Activated CD4-positive, alpha-beta T cell treated with anti-CD3 and anti-CD28 coated beads for 36 hours (primary cell): ENCODE measurements at regions not wholly inside any gene's neighbourhood (a gene's known extent, or its start where the extent isn't known, plus 50 kb on each side); places are given as distances from the start of the nearest gene placed in this dataset.
A peak's percentile ranks its signal among the peaks of the same experiment; 100 is the strongest.
"Not testable (repeated sequence)": the region's sequence is repeated elsewhere in the genome, so short reads cannot be mapped to it uniquely, and the experiment has no call there.

Experiments used
- ATAC-seq: fragments of 200-7000 bp; cut with Tn5 transposase; one replicate; pipeline ENCODE4 v1.10.0; 2021; ENCODE audit warnings: mild to moderate bottlenecking, moderate library complexity
- CTCF ChIA-PET: fragments of 350-600 bp; sonication (Branson Sonifier 250); formaldehyde crosslinking; loops from one replicate; lab custom pipeline; 2021; ENCODE audit warnings: antibody characterized with exemption; lab: Charles Lee
- POLR2A ChIA-PET: fragments of 350-600 bp; sonication (Branson Sonifier 250); formaldehyde crosslinking; loops from one replicate; lab custom pipeline; 2021; ENCODE audit warnings: antibody characterized with exemption, inconsistent platforms; lab: Charles Lee
- DNase-seq: peaks from one replicate; pipeline ENCODE4 v3.0.0-alpha.2; 2020
- H3K27ac Mint-ChIP-seq: one replicate; pipeline ENCODE4 v1.8.0; 2021; ENCODE audit warnings: mixed read lengths
- H3K27me3 Mint-ChIP-seq: one replicate; pipeline ENCODE4 v1.8.0; 2021; ENCODE audit warnings: mixed read lengths
- H3K36me3 Mint-ChIP-seq: one replicate; pipeline ENCODE4 v1.8.0; 2021; ENCODE audit warnings: low read depth, mixed read lengths
- H3K4me1 Mint-ChIP-seq: one replicate; pipeline ENCODE4 v1.8.0; 2021; ENCODE audit warnings: mixed read lengths
- H3K4me3 Mint-ChIP-seq: one replicate; pipeline ENCODE4 v1.8.0; 2021; ENCODE audit warnings: mild to moderate bottlenecking, moderate library complexity, mixed read lengths
- H3K9me3 Mint-ChIP-seq: one replicate; pipeline ENCODE4 v1.8.0; 2021; ENCODE audit warnings: low read depth, mixed read lengths
- intact Hi-C, 2 experiments: fragments of 100-400 bp; cut with DNase I in 1 of 2; cut with micrococcal nuclease in 1 of 2; formaldehyde crosslinking; loops; one replicate each; pipeline versions ENCODE4 v1.14.2 to v1.15.1; 2022 to 2024; cut with DNase I, micrococcal nuclease

- H3K27ac Mint-ChIP-seq, H3K9me3 Mint-ChIP-seq, ATAC-seq, DNase-seq, H3K4me1 Mint-ChIP-seq, H3K36me3 Mint-ChIP-seq, H3K27me3 Mint-ChIP-seq, CTCF ChIA-PET, H3K4me3 Mint-ChIP-seq, POLR2A ChIA-PET, intact Hi-C loops: not testable (repeated sequence)
These were observed 5452.7 kb upstream of the TPTE start for GRCh38 chr21:5068649-5069048.

GRCh38 chr21:5071180-5071579 is 5450.2 kb upstream of the TPTE start:
- H3K9me3 Mint-ChIP-seq, H3K4me1 Mint-ChIP-seq, H3K27me3 Mint-ChIP-seq, DNase-seq, H3K27ac Mint-ChIP-seq, H3K4me3 Mint-ChIP-seq, intact Hi-C loops, H3K36me3 Mint-ChIP-seq, CTCF ChIA-PET, POLR2A ChIA-PET, ATAC-seq: not testable (repeated sequence)

GRCh38 chr21:5076854-5077253 is 5444.5 kb upstream of the TPTE start:
- POLR2A ChIA-PET, H3K4me3 Mint-ChIP-seq, H3K27me3 Mint-ChIP-seq, H3K9me3 Mint-ChIP-seq, H3K36me3 Mint-ChIP-seq, ATAC-seq, DNase-seq, CTCF ChIA-PET, H3K27ac Mint-ChIP-seq, H3K4me1 Mint-ChIP-seq, intact Hi-C loops: not testable (repeated sequence)

DNA sequence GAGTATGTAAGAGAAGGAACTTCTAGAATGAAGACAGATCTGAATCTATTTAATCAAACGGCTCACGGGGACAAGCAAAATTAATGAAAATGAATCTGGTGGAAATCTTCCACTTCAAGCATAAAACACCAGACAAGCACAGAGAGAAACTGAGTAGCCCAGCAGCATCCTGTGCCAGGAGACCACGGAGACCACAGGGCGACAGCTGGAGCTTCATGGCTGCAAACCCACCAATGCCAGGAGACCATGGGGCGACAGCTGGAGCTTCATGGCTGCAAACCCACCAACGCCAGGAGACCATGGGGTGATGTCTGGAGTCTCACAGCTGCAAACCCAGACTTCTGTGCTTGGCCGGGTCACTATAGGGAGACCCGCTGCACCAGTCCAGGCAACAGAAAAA is 5442.0 kb upstream of the TPTE start:
- intact Hi-C loops, H3K9me3 Mint-ChIP-seq, H3K4me3 Mint-ChIP-seq, H3K27ac Mint-ChIP-seq, POLR2A ChIA-PET, ATAC-seq, H3K4me1 Mint-ChIP-seq, H3K36me3 Mint-ChIP-seq, DNase-seq, CTCF ChIA-PET, H3K27me3 Mint-ChIP-seq: not testable (repeated sequence)

- CTCF ChIA-PET, ATAC-seq, POLR2A ChIA-PET, H3K4me3 Mint-ChIP-seq, intact Hi-C loops, H3K9me3 Mint-ChIP-seq, H3K27ac Mint-ChIP-seq, H3K27me3 Mint-ChIP-seq, H3K4me1 Mint-ChIP-seq, DNase-seq, H3K36me3 Mint-ChIP-seq: not testable (repeated sequence)
These were observed 5441.4 kb upstream of the TPTE start for GRCh38 chr21:5080015-5080414.

- CTCF ChIA-PET, ATAC-seq, H3K4me3 Mint-ChIP-seq, H3K36me3 Mint-ChIP-seq, H3K4me1 Mint-ChIP-seq, intact Hi-C loops, POLR2A ChIA-PET, DNase-seq, H3K27ac Mint-ChIP-seq, H3K27me3 Mint-ChIP-seq, H3K9me3 Mint-ChIP-seq: not testable (repeated sequence)
These were observed 5437.1 kb upstream of the TPTE start for GRCh38 chr21:5084246-5084645.

GRCh38 chr21:5085456-5085855 is 5435.9 kb upstream of the TPTE start:
- H3K27me3 Mint-ChIP-seq, H3K36me3 Mint-ChIP-seq, ATAC-seq, intact Hi-C loops, CTCF ChIA-PET, DNase-seq, H3K4me3 Mint-ChIP-seq, H3K9me3 Mint-ChIP-seq, H3K27ac Mint-ChIP-seq, POLR2A ChIA-PET, H3K4me1 Mint-ChIP-seq: not testable (repeated sequence)

DNA sequence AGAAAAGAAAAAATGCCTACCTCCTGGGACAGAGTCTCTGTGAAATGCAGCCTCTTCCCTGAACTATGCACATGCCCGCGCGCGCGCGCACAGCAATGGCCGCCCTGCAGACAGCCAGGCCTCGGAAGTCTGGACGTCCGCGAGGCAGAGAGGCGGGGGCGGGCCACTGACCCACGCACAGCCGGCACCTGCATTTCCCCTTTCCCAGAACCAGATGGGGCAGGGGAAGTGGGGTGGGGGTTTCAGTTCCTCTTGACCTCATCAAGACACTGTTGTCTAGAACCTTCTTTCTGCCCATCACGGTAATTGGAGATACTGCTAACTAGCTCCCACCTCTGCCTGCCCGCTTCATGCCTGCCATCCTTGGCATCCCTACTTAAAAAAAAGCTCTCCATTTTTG is 5435.0 kb upstream of the TPTE start:
- H3K27me3 Mint-ChIP-seq, H3K9me3 Mint-ChIP-seq, intact Hi-C loops, H3K4me3 Mint-ChIP-seq, H3K4me1 Mint-ChIP-seq, CTCF ChIA-PET, H3K27ac Mint-ChIP-seq, H3K36me3 Mint-ChIP-seq, DNase-seq, POLR2A ChIA-PET, ATAC-seq: not testable (repeated sequence)

- CTCF ChIA-PET, H3K9me3 Mint-ChIP-seq, DNase-seq, intact Hi-C loops, H3K27me3 Mint-ChIP-seq, H3K4me1 Mint-ChIP-seq, H3K4me3 Mint-ChIP-seq, H3K36me3 Mint-ChIP-seq, H3K27ac Mint-ChIP-seq, POLR2A ChIA-PET: not testable (repeated sequence)
- peak; percentile 60 for ATAC-seq
These were observed 5432.6 kb upstream of the TPTE start for GRCh38 chr21:5088820-5089219.

DNA sequence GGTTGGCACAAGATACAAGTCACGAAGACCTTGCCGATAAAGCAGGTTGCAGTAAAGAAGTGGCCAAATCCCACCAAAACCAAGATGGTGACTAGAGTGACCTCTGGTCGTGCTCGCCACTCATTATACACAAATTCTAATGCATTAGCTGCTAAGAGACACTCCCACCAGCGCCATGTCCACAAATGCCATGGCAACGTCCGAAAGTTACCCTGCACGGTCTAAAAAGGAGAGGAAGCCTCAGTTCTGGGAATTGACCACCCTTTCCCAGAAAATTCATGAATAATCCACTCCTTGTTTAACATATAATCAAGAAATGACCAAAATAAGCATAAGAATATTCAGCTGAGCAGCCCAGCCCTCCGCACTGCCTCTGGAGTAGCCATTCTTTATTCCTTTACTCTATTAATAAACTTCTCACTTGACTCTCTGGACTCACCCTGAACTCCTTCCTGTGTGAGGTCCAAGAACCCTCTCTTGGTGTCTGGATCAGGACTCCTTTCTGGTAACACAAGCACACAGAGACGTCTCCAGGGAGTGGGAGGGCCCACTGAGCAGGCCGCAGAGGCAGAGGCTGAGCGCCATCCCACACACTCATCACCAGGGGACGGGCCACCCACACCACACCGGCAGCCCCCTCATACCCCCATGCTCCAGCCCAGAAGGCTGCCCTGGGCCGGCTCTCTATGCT is 5431.8 kb upstream of the TPTE start:
- CTCF ChIA-PET, H3K27me3 Mint-ChIP-seq, intact Hi-C loops, POLR2A ChIA-PET, ATAC-seq, H3K9me3 Mint-ChIP-seq, H3K36me3 Mint-ChIP-seq, H3K27ac Mint-ChIP-seq, H3K4me3 Mint-ChIP-seq, H3K4me1 Mint-ChIP-seq, DNase-seq: not testable (repeated sequence)

DNA sequence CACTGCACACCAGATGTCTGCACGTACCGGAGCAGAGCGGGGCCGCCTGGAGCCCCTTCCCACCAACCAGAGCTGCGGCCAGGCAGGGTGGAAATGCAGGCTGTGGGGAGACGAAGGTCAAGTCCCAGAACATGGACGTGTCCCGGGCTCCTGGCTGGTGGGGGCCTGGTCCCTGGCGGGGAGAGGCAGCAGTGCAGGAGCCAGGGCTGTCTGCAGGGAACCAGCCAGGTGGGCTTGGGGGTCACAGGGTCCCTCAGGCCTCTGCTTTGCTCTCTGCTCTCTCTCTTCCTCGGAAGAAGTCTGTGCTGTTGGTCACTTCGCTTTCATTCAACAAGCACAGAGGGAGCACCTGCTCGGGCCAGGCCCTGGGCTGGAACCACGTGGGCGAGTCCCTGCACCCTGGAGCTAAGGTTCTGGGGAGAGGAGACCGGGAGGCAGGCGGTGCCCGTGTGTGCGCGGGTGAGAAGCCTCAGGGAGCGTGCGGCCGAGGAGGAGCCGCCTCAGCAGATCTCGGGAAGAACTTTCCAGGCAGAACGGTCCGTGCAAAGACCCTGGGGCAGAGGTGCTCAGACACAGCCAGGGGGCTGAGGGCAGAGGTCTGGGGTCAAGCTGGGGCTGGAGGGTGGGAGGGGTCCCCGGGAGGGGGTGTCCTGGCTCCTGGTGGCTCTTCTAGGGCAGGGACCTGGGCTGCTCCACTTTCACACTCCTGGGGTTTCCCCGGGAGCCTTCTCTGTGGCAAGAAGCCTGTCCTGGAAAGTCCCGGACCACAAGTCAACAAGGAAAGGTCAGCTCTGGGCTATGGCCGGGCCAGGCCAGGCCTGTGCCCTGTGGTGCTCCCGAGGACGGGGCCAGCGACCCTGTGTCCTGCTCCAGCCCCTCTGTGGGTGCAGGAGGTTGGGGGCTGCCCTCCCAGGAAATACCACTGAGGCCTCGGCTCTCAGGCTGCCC is 5431.0 kb upstream of the TPTE start:
- H3K9me3 Mint-ChIP-seq, ATAC-seq, DNase-seq, H3K27me3 Mint-ChIP-seq, CTCF ChIA-PET, H3K4me1 Mint-ChIP-seq, H3K36me3 Mint-ChIP-seq, H3K27ac Mint-ChIP-seq, POLR2A ChIA-PET, H3K4me3 Mint-ChIP-seq, intact Hi-C loops: not testable (repeated sequence)

GRCh38 chr21:5091274-5091673 is 5430.1 kb upstream of the TPTE start:
- CTCF ChIA-PET, H3K27me3 Mint-ChIP-seq, ATAC-seq, H3K36me3 Mint-ChIP-seq, H3K4me1 Mint-ChIP-seq, H3K4me3 Mint-ChIP-seq, DNase-seq, H3K27ac Mint-ChIP-seq, intact Hi-C loops, POLR2A ChIA-PET, H3K9me3 Mint-ChIP-seq: not testable (repeated sequence)
